Glomerular visceral epithelial cell (primary cell): ENCODE measurements at regions not wholly inside any gene's neighbourhood (a gene's known extent, or its start where the extent isn't known, plus 50 kb on each side); places are given as distances from the start of the nearest gene placed in this dataset.

ENCODE experiments used
- DNase-seq: peaks from one replicate; pipeline ENCODE4 v3.0.0-alpha.2; 2016; ENCODE audit errors: extremely low spot score

GRCh38 chr6:130765181-130765727 lies 62.0 kb upstream of the SMLR1 start:
- no peak for DNase-seq

GRCh38 chr6:130766239-130767144 lies 60.7 kb upstream of the SMLR1 start:
- no peak for DNase-seq

- DNase-seq, result no peak
These were observed 57.3 kb upstream of the SMLR1 start for GRCh38 chr6:130769861-130770260.

GRCh38 chr6:130771741-130772140 lies 55.5 kb upstream of the SMLR1 start:
- DNase-seq, result no peak

GRCh38 chr6:130773860-130774259 lies 53.3 kb upstream of the SMLR1 start:
- DNase-seq, result no peak

- no peak for DNase-seq
These were observed 51.7 kb upstream of the SMLR1 start for GRCh38 chr6:130775411-130776012.

- no peak for DNase-seq
These were observed 50.8 kb upstream of the SMLR1 start for GRCh38 chr6:130776287-130776925.
